ENCODE measurements at regions not wholly inside any gene's neighbourhood (a gene's known extent, or its start where the extent isn't known, plus 50 kb on each side); places are given as distances from the start of the nearest gene placed in this dataset.

DNA sequence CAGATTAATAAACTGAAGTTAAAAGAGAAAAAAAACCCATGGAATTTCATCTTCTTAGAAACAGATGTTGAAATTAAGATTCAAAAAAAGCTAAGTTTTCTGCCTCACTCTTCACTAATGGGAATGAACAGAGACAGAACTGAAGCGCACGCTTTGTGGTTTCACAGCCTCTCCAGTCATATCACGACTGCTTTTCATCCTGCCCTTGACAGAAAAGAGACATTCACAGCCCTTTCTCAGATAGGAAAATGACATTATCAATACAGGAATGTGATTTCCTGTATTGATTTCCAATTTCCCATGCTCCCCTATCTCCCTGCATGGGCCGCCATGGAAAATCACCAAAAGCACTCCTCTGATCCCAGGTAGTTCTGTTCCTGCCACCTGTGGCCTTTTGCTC is 108.2 kb downstream of the PFKFB3 start:
- TF ChIP-seq, protein P1, sequence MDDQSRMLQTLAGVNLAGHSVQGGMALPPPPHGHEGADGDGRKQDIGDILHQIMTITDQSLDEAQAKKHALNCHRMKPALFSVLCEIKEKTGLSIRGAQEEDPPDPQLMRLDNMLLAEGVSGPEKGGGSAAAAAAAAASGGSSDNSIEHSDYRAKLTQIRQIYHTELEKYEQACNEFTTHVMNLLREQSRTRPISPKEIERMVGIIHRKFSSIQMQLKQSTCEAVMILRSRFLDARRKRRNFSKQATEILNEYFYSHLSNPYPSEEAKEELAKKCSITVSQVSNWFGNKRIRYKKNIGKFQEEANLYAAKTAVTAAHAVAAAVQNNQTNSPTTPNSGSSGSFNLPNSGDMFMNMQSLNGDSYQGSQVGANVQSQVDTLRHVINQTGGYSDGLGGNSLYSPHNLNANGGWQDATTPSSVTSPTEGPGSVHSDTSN (CRISPR knock-in tag; IDR thresholded peaks at IDR 0.05; ENCODE audit: borderline replicate concordance): no peak
- no peak for TF ChIP-seq ETV6 (CRISPR knock-in tag; conservative IDR thresholded peaks at IDR 0.05)
- no peak for TF ChIP-seq SNAPC2 (CRISPR knock-in tag; IDR thresholded peaks at IDR 0.05)
- TF ChIP-seq KDM4B (CRISPR knock-in tag; IDR thresholded peaks at IDR 0.05): no peak
- TF ChIP-seq, protein P2, sequence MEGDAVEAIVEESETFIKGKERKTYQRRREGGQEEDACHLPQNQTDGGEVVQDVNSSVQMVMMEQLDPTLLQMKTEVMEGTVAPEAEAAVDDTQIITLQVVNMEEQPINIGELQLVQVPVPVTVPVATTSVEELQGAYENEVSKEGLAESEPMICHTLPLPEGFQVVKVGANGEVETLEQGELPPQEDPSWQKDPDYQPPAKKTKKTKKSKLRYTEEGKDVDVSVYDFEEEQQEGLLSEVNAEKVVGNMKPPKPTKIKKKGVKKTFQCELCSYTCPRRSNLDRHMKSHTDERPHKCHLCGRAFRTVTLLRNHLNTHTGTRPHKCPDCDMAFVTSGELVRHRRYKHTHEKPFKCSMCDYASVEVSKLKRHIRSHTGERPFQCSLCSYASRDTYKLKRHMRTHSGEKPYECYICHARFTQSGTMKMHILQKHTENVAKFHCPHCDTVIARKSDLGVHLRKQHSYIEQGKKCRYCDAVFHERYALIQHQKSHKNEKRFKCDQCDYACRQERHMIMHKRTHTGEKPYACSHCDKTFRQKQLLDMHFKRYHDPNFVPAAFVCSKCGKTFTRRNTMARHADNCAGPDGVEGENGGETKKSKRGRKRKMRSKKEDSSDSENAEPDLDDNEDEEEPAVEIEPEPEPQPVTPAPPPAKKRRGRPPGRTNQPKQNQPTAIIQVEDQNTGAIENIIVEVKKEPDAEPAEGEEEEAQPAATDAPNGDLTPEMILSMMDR (CRISPR knock-in tag; IDR thresholded peaks at IDR 0.05): no peak
- no peak for TF ChIP-seq ZNF337 (CRISPR knock-in tag; IDR thresholded peaks at IDR 0.05; ENCODE audit: borderline replicate concordance, low read depth)
- no peak for TF ChIP-seq GABPB1 (CRISPR knock-in tag; IDR thresholded peaks at IDR 0.05)
- TF ChIP-seq, protein P3, sequence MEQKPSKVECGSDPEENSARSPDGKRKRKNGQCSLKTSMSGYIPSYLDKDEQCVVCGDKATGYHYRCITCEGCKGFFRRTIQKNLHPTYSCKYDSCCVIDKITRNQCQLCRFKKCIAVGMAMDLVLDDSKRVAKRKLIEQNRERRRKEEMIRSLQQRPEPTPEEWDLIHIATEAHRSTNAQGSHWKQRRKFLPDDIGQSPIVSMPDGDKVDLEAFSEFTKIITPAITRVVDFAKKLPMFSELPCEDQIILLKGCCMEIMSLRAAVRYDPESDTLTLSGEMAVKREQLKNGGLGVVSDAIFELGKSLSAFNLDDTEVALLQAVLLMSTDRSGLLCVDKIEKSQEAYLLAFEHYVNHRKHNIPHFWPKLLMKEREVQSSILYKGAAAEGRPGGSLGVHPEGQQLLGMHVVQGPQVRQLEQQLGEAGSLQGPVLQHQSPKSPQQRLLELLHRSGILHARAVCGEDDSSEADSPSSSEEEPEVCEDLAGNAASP (CRISPR knock-in tag; IDR thresholded peaks at IDR 0.05; ENCODE audit: borderline replicate concordance): no peak
- TF ChIP-seq BRD4 (CRISPR knock-in tag; IDR thresholded peaks at IDR 0.05): no peak
